ENCODE measurements at regions not wholly inside any gene's neighbourhood (a gene's known extent, or its start where the extent isn't known, plus 50 kb on each side); places are given as distances from the start of the nearest gene placed in this dataset.

DNA sequence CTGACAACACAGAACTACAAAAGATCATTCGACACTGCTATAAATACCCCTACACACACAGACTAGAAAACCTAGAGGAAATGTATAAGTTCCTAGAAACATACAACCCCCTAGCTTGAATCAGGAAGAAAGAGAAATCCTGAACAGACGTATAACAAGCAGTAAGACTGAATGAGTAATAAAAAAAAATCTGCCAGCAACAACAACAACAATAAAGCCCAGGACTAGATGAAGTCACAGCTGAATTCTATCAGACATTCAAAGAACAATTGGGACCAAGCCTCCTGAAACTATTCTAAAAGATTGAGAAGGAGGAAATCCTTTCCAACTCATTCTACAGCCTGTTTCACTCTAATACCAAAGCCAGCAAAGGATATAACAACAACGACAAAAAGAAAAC lies 68.2 kb upstream of the SLIT3 start:
- DNase-seq (ENCODE audit: low spot score) (no peak), ATAC-seq (ENCODE audit: low FRiP score) (no peak)
- TF ChIP-seq CTCF (IDR thresholded peaks at IDR 0.05), result no peak

- no peak for TF ChIP-seq CTCF (IDR thresholded peaks at IDR 0.05)
- ATAC-seq (ENCODE audit: low FRiP score) (no peak), DNase-seq (ENCODE audit: low spot score) (no peak)
Observed at GRCh38 chr5:169367861-169368260, 66.9 kb upstream of the SLIT3 start.

GRCh38 chr5:169357291-169357690 lies 56.4 kb upstream of the SLIT3 start:
- no peak for DNase-seq (ENCODE audit: low spot score)
- TF ChIP-seq CTCF (IDR thresholded peaks at IDR 0.05), result no peak
- no peak for ATAC-seq (ENCODE audit: low FRiP score)

- DNase-seq (ENCODE audit: low spot score), result no peak
- no peak for ATAC-seq (ENCODE audit: low FRiP score)
- no peak for TF ChIP-seq CTCF (IDR thresholded peaks at IDR 0.05)
Observed at GRCh38 chr5:169356811-169357210, 55.9 kb upstream of the SLIT3 start.

- ATAC-seq (ENCODE audit: low FRiP score) (no peak), DNase-seq (ENCODE audit: low spot score) (no peak)
- no peak for TF ChIP-seq CTCF (IDR thresholded peaks at IDR 0.05)
Observed at GRCh38 chr5:169356181-169356580, 55.2 kb upstream of the SLIT3 start.

GRCh38 chr5:169354921-169355320 lies 54.0 kb upstream of the SLIT3 start:
- TF ChIP-seq CTCF (IDR thresholded peaks at IDR 0.05), result no peak
- ATAC-seq (ENCODE audit: low FRiP score) (no peak), DNase-seq (ENCODE audit: low spot score) (no peak)

DNA sequence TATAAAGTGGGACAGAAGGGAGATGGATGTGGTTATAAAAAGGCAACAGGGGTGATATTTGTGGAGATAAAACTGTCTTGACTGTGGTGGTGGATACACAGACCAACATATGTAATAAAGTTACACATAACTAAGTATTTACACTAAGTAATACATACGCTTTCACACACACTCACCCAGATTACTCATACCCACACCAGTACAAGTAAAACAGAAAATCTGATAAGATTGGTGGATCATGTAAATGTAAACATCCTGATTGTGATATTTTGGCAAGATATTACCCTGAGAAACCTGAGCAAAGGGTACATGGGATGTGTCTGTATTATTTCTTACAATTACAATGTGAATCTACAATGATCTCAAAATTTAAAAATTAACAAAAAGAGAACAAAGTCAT lies 53.3 kb upstream of the SLIT3 start:
- no peak for DNase-seq (ENCODE audit: low spot score)
- no peak for TF ChIP-seq CTCF (IDR thresholded peaks at IDR 0.05)
- no peak for ATAC-seq (ENCODE audit: low FRiP score)

All from omental fat pad (tissue), 3 donors.